Iris pigment epithelial cell (primary cell): ENCODE measurements at regions not wholly inside any gene's neighbourhood (a gene's known extent, or its start where the extent isn't known, plus 50 kb on each side); places are given as distances from the start of the nearest gene placed in this dataset.
"Not testable (repeated sequence)": the region's sequence is repeated elsewhere in the genome, so short reads cannot be mapped to it uniquely, and the experiment has no call there.

Experiments
- DNase-seq: peaks from one replicate; pipeline ENCODE4 v3.0.0-alpha.2; 2011; ENCODE audit warnings: low read depth

DNA sequence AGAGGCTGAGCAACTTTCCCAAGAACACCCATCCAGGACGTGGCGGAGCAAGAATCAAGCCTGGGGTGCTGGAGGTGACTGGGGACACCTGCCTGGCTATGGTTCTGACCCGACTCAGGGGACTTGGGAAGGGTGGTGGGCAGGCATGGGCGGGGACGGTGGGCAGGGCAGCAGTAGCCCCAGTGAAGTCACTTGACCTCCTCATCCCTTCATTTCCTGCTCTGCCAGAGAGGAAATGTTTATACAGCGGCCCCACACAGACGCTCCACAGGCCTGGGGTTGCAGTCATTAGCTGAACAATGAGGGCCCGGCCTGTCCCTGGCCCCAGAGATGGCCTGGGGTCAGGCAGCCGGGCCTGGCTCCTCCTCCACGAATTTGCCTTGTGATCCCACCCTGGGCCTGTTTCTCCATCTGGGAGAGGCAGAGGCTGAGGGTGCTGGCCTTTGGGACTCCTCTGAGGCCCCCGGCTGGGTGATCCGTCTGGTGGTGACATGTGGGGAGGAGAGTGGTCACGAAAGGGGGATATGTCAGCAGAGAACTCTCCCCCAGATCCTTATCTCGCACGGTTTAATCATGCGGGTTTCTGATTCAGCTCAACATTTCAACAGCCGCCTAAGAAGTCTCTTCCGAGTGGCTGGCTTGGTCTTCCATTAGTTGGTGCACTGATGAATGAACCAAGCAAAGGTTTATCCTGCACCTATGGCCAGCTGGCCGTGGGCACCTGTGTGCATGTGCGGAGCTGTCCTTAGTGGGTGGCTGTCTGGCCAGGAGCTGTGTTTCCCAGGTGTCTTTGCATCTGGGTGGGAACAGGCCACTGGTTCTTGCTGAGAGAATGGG lies 175.9 kb downstream of the IRF8 start:
- peak; percentile 35 for DNase-seq

DNA sequence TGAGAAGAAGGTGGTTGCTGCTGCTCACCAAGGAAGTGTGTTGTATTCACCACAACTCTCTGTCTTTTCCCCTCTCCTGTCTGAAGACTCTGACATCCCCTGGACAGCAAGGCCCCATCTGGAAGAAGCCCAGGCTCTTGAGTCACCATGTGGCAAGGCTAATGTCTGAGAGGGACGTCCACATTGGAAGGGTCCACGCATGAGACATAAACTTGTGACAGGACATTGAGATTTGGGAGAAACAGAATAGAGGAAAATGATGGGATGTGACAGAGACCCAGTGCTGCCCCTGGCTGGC lies 176.5 kb downstream of the IRF8 start:
- peak; percentile 22 for DNase-seq

- DNase-seq = no peak
Measured at GRCh38 chr16:86075839-86076440, 177.0 kb downstream of the IRF8 start.

DNA sequence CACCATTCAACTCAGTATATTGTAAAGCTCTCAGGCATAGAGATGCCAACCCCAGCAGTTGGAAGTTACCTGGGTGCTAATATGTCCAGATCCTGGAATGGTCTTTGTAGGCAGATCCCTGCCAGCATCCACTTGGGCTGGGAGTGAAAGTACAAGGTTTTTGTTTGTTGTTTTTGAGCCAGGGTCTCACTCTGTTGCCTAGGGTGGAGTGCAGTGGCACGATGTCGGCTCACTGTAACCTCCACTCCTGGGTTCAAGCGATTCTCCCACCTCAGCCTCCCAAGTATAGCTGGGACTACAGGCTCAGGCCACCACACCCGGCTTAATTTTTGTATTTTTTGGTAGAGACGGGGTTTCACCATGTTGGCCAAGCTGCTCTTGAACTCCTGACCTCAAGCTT lies 177.6 kb downstream of the IRF8 start:
- no peak for DNase-seq

DNA sequence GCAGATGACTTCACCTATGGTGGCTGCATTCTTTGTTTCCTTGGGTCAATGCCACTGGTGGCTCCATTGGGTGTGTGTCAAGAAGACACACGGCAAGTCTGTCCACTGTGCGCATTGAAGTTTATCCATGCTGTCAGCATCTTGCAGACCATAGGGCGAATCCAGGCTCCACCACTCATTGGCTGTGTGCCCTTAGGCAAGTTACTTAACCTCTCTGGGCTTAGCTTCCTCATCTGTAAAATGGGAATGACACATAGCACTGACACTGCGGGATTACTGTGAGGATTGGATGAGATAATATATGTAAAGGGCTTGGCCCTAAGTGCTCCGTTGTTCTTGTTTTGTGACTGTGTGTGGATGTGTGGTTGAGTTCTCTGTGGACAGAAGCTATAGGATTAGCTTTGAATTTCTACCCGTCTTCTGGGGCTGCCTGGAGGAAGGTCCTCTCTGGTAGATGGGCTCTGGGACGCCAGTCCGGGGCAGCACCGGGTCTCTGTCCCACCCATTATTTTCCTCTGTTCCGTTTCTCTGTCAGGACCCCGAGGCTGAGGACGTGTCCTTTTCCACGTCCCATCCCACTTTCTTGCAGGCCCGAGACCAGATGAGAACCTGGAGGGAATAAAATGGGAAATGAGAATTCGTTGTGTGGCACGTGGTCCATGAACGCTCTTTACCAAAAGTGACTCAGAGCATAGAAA lies 178.4 kb downstream of the IRF8 start:
- DNase-seq = no peak

DNA sequence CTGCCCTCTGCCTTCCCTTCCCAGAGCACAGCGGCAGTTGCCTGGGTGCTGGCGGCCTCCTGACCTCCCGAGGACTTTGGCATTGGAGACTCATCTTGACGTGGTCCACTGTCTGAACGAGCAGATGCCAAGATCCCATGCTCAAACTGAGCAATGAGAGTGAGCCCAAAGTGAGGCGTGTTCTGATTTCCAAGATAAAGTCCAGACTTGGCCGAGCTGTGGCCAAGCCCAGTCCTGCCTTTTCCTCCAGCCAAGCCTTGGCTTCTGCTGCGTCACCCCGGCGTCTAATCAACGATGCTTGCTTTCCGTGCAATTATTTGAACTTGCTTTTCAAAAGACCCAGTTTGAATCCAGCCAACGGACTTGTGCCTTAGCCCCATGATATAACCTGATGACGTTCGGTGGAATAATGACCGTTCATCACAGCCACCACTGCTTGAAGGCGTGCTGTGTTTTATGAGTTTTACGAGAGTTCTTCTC lies 179.2 kb downstream of the IRF8 start:
- DNase-seq = no peak

GRCh38 chr16:86078711-86079110 lies 179.7 kb downstream of the IRF8 start:
- DNase-seq = not testable (repeated sequence)

GRCh38 chr16:86079255-86079885 lies 180.4 kb downstream of the IRF8 start:
- no peak for DNase-seq

- no peak for DNase-seq
Measured at GRCh38 chr16:86080131-86080875, 181.3 kb downstream of the IRF8 start.

DNA sequence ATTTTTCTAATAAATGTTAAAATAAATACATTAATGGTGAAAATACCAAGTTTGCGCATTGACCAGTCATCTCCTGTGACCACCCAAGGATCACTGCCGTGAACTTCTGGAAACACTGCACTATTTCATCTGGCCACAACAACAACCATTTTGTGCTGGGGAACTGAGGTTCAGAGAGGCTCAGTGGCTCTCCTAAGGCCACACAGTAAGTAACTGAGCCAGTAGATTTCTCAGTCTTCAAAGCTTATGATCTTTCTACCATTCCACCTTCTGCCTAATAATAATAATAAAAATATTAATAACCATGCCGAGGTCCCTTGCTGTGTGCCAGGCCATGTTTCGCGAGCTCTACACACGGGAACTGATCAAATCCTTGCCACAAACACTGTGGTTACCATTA lies 182.0 kb downstream of the IRF8 start:
- no peak for DNase-seq

DNA sequence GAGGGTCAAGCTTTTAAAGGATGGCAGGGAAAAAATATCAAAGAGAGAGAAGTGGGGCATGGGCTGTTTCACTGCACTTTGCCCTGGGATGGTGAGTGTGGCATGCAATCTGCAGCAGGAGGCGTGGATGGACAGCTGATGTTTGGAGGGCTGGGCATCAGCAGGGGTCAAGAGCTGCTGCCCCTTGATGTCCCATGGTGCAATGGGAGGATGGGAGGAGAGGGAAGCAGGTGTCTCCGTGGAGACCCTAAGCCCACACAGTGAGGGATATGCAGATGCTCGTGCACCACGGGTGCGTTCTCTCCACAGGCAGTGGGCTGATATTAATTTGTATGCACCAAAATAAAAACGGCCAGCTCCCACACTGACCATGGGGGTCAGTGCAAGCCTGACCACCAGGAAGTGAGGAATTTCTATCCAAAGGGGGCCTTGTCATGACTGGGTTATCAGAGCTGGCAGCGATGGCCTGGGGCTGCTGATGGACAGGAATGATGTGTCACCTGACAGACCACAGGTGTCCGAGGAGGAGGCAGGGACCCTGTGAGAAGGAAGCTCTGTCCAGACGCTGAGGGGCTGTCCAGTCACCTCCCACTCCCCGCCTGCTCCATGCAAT lies 183.6 kb downstream of the IRF8 start:
- DNase-seq = no peak

DNA sequence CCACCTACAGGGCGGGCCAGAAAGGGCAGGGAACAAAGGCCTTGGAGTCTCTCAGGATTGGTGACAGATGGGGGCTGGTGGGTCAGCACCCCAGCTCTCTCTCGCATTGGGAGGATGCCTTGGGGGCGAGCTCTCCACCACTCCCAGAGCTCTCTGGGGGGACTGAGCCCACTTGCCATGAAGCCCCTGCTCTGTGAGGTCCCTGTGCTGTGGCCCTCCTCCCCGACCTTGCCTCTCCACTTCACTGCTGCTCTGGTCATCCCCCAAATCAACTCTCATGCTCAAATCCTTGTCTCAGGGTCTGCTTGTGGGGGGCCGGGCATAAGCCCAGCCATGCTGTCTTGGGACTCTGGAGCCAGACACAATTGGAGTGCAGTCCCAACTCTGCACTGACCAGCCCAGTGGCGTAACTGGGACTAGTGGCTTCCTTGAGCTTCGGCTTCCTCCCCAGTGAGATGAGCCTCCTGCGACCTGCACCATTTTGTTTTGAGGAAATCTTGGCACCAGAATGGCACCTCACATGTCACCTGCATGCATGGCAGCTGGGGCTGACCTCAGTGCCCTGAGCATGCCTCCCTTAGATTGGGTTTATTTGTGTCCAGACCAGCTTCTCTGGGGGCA lies 184.5 kb downstream of the IRF8 start:
- no peak for DNase-seq

GRCh38 chr16:86085161-86085611 lies 186.2 kb downstream of the IRF8 start:
- DNase-seq = no peak

DNA sequence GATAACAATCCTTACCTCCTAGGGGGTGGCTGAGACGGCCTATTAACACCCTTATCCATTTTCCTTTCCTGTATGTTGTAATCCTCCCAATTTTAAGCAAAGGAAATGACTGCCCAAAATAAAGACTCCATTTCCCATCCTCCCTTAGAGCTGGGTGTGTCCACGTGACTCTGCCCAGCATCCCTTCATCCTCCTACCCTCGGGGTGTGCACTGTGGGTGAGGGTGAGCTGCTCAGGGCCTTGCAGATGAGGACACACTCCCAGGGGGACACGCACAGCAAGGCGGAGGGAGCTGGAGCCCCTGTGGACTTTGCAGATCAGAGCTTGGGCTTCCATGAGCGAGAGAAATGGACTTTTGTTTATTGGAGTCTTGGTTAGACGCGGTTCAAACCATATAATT lies 186.8 kb downstream of the IRF8 start:
- no peak for DNase-seq

DNA sequence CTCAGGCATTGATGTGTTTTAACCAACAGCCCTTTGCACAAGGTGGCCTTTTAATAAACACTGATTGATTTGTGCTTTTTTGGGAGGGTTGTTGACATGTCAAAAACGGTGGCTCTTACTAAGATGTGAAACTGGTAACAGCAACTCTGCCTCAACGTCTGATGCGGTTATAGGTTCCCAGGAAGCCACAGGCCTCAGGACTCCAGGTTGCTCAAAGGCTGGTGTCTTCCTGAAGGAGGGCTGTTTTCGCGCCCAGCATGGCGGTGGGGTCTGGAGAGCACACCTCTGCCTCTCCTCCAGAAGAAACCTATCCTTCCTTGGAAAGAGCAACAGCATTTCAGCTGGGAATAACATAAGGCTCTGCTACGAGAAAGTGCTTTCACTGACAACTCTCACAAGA lies 187.5 kb downstream of the IRF8 start:
- DNase-seq = no peak

- DNase-seq = no peak
Measured at GRCh38 chr16:86087011-86087895, 188.3 kb downstream of the IRF8 start.

DNA sequence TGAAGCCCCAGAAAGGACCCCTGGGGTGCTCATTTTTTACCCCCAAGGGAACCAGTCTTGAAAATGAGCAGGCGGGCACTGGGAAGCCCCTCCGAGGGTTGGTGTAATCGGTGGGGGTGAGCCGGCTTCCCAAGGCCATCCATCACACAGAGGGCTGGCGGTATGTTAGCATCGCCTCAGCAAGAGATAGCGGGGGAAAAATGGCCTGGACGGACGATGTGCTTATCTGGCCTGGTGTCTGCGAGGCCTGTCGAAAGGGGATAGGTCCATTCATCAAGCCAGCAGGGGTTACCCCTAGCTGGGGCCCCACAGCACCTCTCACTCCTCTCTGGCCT lies 188.9 kb downstream of the IRF8 start:
- no peak for DNase-seq

DNA sequence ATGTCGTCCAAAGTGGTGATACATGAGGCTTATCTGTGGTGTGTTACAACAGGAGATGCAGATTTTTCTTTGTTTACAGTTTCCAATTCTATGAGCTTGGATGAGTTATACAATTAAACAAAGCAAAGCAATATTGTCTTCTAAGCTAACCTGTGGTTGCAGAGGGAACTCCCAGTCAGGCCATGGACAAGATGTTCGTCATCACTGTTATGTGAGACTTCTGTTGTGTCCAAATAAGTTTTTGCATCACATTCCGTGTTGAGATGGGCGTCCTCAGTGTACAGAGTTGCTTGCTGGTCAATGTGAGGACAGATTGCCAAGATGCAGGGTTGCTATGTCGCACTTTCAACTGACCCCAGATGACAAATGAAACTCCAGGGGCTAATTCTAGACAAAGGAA lies 189.3 kb downstream of the IRF8 start:
- peak; percentile 17 for DNase-seq

DNA sequence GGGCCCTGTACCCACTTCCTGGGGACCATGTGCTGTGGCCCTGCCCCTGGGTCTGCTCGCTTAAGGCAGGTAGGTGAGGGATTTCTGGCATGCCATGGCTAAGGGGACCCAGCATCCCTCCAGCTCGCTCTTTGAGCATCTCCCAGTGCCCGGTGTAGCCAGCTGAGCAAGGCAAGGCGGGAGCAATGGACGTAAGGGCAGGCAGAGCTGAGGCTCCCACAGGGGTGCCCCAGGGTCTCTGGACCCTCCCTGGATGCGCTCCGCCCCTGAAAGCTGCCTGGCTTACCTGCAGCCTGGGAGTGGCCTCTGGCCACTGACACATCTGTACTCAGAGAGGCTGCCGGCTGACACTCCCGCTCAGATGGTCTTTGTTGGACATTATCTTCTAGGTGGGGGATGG lies 189.9 kb downstream of the IRF8 start:
- DNase-seq = no peak

DNA sequence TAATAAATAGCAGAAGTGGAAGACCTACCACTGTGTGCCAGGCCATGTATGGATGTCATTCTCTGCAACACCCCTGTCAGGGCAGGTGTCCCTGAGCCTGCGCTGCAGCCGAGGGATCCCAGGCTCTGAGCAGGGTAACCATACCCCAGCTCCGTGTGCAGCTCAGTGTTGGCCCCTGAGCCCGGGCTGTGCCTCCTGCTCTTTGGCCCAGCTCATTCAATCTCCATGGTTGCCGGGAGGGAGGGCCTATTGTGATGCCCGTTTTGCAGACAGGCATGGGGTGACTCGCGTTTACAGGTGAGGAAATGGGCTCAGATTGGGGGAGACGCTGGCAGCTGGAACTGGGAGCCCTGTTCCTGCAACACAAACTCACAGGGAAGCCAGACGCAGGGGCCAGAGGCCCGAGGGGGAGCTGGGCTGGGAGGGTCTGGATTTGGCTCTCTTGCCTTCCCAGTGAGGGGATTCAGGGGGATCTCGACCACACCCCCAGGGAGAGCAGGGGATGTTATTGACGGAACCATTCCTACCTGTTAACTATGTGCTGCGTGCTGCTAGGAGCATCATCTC lies 190.5 kb downstream of the IRF8 start:
- no peak for DNase-seq
